A673 (cell line): ENCODE measurements at regions not wholly inside any gene's neighbourhood (a gene's known extent, or its start where the extent isn't known, plus 50 kb on each side); places are given as distances from the start of the nearest gene placed in this dataset.

Source experiments
- BruUV-seq: library from RNA; stranded (reverse); fragments of 400-500 nt; replicated peaks from 2 replicates; lab custom pipeline; 2021; lab: Mats Ljungman, UMichigan
- CTCF ChIA-PET: fragments of 300-600 bp; sonication (Branson Sonifier 250); formaldehyde crosslinking; loops from one replicate; lab custom pipeline; 2022; ENCODE audit warnings: antibody characterized with exemption; lab: Charles Lee
- POLR2A ChIA-PET: fragments of 300-600 bp; sonication (Branson Sonifier 250); formaldehyde crosslinking; loops from one replicate; lab custom pipeline; 2022; ENCODE audit warnings: antibody characterized with exemption; ENCODE audit not compliant: low non-redundant PET; lab: Charles Lee
- DNase-seq: peaks from one replicate; pipeline ENCODE4 v3.0.0-alpha.2; 2015; ENCODE audit warnings: low spot score
- H3K27ac ChIP-seq: fragments of 200-600 bp; sonication (generic); 2 replicates; pipeline ENCODE4 v1.5.1; 2016; ENCODE audit warnings: mixed run types, low read depth, mild to moderate bottlenecking, mixed read lengths, antibody characterized with exemption, low read length; ENCODE audit not compliant: poor library complexity, severe bottlenecking
- H3K27me3 ChIP-seq: fragments of 200-600 bp; sonication (generic); replicated peaks from 2 replicates; pipeline ENCODE4 v1.6.1; 2017; ENCODE audit warnings: mixed run types, low read depth, mild to moderate bottlenecking, mixed read lengths, antibody characterized with exemption, low read length; ENCODE audit not compliant: insufficient read depth, poor library complexity
- H3K36me3 ChIP-seq: fragments of 200-600 bp; sonication (generic); 2 replicates; pipeline ENCODE4 v1.6.1; 2016; ENCODE audit warnings: mixed run types, mild to moderate bottlenecking, mixed read lengths, antibody characterized with exemption, low read length; ENCODE audit not compliant: insufficient read depth, poor library complexity, severe bottlenecking
- H3K4me1 ChIP-seq: fragments of 200-600 bp; sonication (generic); 2 replicates; pipeline ENCODE4 v1.6.1; 2017; ENCODE audit warnings: mixed run types, mild to moderate bottlenecking, mixed read lengths, antibody characterized with exemption, low read length; ENCODE audit not compliant: insufficient read depth, poor library complexity, severe bottlenecking
- H3K4me3 ChIP-seq: fragments of 200-600 bp; sonication (generic); 2 replicates; pipeline ENCODE4 v1.5.1; 2016; ENCODE audit warnings: low read depth, mixed run types, mild to moderate bottlenecking, mixed read lengths, low read length; ENCODE audit not compliant: poor library complexity, severe bottlenecking
- H3K9me3 ChIP-seq: fragments of 200-600 bp; sonication (generic); 2 replicates; pipeline ENCODE4 v1.6.1; 2016; ENCODE audit warnings: mixed run types, low read depth, mild to moderate bottlenecking, mixed read lengths, antibody characterized with exemption, low read length; ENCODE audit not compliant: poor library complexity, severe bottlenecking
- CTCF ChIP-seq: fragments of 300-800, 200-600 bp; sonication (generic); conservative IDR thresholded peaks from 2 replicates; pipeline ENCODE4 v1.5.1; 2017; ENCODE audit warnings: low read depth, mild to moderate bottlenecking, antibody characterized with exemption, low read length, moderate library complexity, mixed read lengths
- EZH2 ChIP-seq: fragments of 200-600 bp; sonication (generic); IDR thresholded peaks from 2 replicates; pipeline ENCODE4 v1.6.1; 2017; ENCODE audit warnings: borderline replicate concordance, low read depth, mild to moderate bottlenecking, mixed read lengths, antibody characterized with exemption, low read length; ENCODE audit not compliant: poor library complexity, severe bottlenecking
- intact Hi-C: fragments of 100-400 bp; cut with micrococcal nuclease; formaldehyde crosslinking; loops from one replicate; pipeline ENCODE4 v1.10.0; 2022; ENCODE audit not compliant: unreplicated experiment

GRCh38 chr14:35964697-35965286 lies 138.7 kb downstream of the BRMS1L start:
- no peak overlapping the region for H3K4me3 ChIP-seq
- intact Hi-C loops, result no loop called here
- TF ChIP-seq CTCF (no peak), EZH2 (no peak)
- H3K27ac ChIP-seq, result no peak overlapping the region
- H3K9me3 ChIP-seq, result no peaks in the 10 kb centered on the region
- no peak for DNase-seq
- H3K36me3 ChIP-seq, result no peaks in the 10 kb centered on the region
- ChIA-PET POLR2A (no interaction called here), CTCF (interaction anchor here (0.6 kb wide), 1 partner anchor 45 kb away, joined by 3 read pairs; no protein-coding TSS in a partner anchor)
- no TSS peak for BruUV-seq
- H3K27me3 ChIP-seq, result no peaks in the 10 kb centered on the region
- no peaks in the 10 kb centered on the region for H3K4me1 ChIP-seq

GRCh38 chr14:35963209-35963608 lies 137.1 kb downstream of the BRMS1L start:
- Histone ChIP-seq H3K4me3 (no peak overlapping the region), H3K9me3 (no peaks in the 10 kb centered on the region), H3K4me1 (no peaks in the 10 kb centered on the region), H3K36me3 (no peaks in the 10 kb centered on the region), H3K27ac (no peak overlapping the region), H3K27me3 (no peaks in the 10 kb centered on the region)
- peak; percentile 51 for TF ChIP-seq CTCF
- TF ChIP-seq EZH2, result no peak
- peak; percentile 31 for DNase-seq
- CTCF ChIA-PET, result no interaction called here
- BruUV-seq, result no TSS peak
- POLR2A ChIA-PET, result no interaction called here
- intact Hi-C loops, result loop anchor here (2.0 kb wide), 1 partner anchor 106 kb away; no protein-coding TSS in a partner anchor

GRCh38 chr14:35961697-35962274 lies 135.6 kb downstream of the BRMS1L start:
- H3K4me1 ChIP-seq, result no peaks in the 10 kb centered on the region
- no TSS peak for BruUV-seq
- H3K36me3 ChIP-seq, result no peaks in the 10 kb centered on the region
- no peak overlapping the region for H3K4me3 ChIP-seq
- no peaks in the 10 kb centered on the region for H3K27me3 ChIP-seq
- CTCF ChIA-PET, result no interaction called here
- H3K27ac ChIP-seq, result no peak overlapping the region
- no peaks in the 10 kb centered on the region for H3K9me3 ChIP-seq
- POLR2A ChIA-PET, result no interaction called here
- no peak for DNase-seq
- intact Hi-C loops, result loop anchor here (2.0 kb wide), 1 partner anchor 107 kb away; no protein-coding TSS in a partner anchor
- no peak for TF ChIP-seq EZH2
- TF ChIP-seq CTCF, result no peak
